Osteoblast (primary cell): ENCODE measurements at regions not wholly inside any gene's neighbourhood (a gene's known extent, or its start where the extent isn't known, plus 50 kb on each side); places are given as distances from the start of the nearest gene placed in this dataset.
A peak's percentile ranks its signal among the peaks of the same experiment; 100 is the strongest.

Source experiments
- DNase-seq: peaks from one replicate; pipeline ENCODE4 v3.0.0; 2011; ENCODE audit warnings: low spot score, mixed read lengths; ENCODE audit not compliant: insufficient read length; ENCODE audit errors: missing footprints
- H2AFZ ChIP-seq: 2 replicates; pipeline ENCODE4 v1.6.0; 2011; ENCODE audit warnings: mild to moderate bottlenecking, low read length
- H3K27ac ChIP-seq: 2 replicates; pipeline ENCODE4 v1.5.1; 2011; ENCODE audit warnings: mild to moderate bottlenecking, low read depth, low read length, moderate library complexity
- H3K27me3 ChIP-seq: 2 replicates; pipeline ENCODE4 v1.6.0; 2012; ENCODE audit warnings: mild to moderate bottlenecking, control low read depth, inconsistent platforms, low read length, moderate library complexity; ENCODE audit not compliant: insufficient read depth
- H3K36me3 ChIP-seq: 2 replicates; pipeline ENCODE4 v1.5.1; 2011; ENCODE audit warnings: mild to moderate bottlenecking, low read length, control low read depth, moderate library complexity; ENCODE audit not compliant: insufficient read depth
- H3K4me1 ChIP-seq: 2 replicates; pipeline ENCODE4 v1.5.1; 2011; ENCODE audit warnings: mild to moderate bottlenecking, low read length, control low read depth, moderate library complexity; ENCODE audit not compliant: insufficient read depth
- H3K4me2 ChIP-seq: 2 replicates; pipeline ENCODE4 v1.6.0; 2011; ENCODE audit warnings: mild to moderate bottlenecking, low read length; ENCODE audit not compliant: insufficient read depth
- H3K4me3 ChIP-seq: fragments of 200-600 bp; sonication (generic); 3 replicates; pipeline ENCODE4 v1.5.1; 2012; ENCODE audit warnings: mild to moderate bottlenecking, low read length, inconsistent platforms; ENCODE audit not compliant: insufficient read depth
- H3K79me2 ChIP-seq: 2 replicates; pipeline ENCODE4 v1.6.0; 2012; ENCODE audit warnings: mild to moderate bottlenecking, low read length, control low read depth, inconsistent platforms; ENCODE audit not compliant: insufficient read depth
- H3K9me3 ChIP-seq: 2 replicates; pipeline ENCODE4 v1.5.1; 2011; ENCODE audit warnings: low read depth, low read length, control low read depth
- H4K20me1 ChIP-seq: 2 replicates; pipeline ENCODE4 v1.6.0; 2012; ENCODE audit warnings: mild to moderate bottlenecking, low read length, control low read depth; ENCODE audit not compliant: insufficient read depth
- TF ChIP-seq, protein P1 (sequence below): IDR thresholded peaks from 2 replicates; pipeline ENCODE4 v1.5.1; 2011; ENCODE audit warnings: mild to moderate bottlenecking, low read depth, low read length, moderate library complexity; ENCODE audit errors: extremely low read depth

DNA sequence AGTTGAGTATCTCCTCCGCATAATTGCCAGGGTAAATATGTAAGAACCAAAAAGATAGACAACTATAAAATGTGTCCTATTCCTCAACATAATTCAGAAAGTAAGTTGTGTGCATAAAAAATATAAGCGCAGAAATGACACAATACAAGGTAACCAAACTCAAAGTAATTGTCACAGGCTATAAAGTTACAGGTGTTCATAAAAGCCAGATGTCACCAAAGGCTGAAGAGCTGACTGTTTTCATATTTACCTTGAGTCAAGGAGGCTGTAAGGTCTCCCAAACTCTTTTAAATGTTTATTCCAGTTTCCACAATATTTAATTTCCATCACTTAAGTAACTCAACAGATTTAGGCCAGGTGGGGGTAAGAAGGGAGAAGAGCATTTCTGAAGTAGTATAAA, 192.2 kb upstream of the MARCKS start:
- H3K4me2 ChIP-seq = no peak overlapping the region
- H3K27ac ChIP-seq = no peak overlapping the region
- DNase-seq = peak; percentile 17
- no peaks in the 10 kb centered on the region for H3K9me3 ChIP-seq
- H3K79me2 ChIP-seq = no peaks in the 10 kb centered on the region
- no peaks in the 10 kb centered on the region for H3K36me3 ChIP-seq
- no peak overlapping the region for H2AFZ ChIP-seq
- no peaks in the 10 kb centered on the region for H4K20me1 ChIP-seq
- H3K27me3 ChIP-seq = no peaks in the 10 kb centered on the region
- no peak overlapping the region for H3K4me3 ChIP-seq
- H3K4me1 ChIP-seq = no peaks in the 10 kb centered on the region
- TF ChIP-seq, protein P1, sequence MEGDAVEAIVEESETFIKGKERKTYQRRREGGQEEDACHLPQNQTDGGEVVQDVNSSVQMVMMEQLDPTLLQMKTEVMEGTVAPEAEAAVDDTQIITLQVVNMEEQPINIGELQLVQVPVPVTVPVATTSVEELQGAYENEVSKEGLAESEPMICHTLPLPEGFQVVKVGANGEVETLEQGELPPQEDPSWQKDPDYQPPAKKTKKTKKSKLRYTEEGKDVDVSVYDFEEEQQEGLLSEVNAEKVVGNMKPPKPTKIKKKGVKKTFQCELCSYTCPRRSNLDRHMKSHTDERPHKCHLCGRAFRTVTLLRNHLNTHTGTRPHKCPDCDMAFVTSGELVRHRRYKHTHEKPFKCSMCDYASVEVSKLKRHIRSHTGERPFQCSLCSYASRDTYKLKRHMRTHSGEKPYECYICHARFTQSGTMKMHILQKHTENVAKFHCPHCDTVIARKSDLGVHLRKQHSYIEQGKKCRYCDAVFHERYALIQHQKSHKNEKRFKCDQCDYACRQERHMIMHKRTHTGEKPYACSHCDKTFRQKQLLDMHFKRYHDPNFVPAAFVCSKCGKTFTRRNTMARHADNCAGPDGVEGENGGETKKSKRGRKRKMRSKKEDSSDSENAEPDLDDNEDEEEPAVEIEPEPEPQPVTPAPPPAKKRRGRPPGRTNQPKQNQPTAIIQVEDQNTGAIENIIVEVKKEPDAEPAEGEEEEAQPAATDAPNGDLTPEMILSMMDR = no peak

DNA sequence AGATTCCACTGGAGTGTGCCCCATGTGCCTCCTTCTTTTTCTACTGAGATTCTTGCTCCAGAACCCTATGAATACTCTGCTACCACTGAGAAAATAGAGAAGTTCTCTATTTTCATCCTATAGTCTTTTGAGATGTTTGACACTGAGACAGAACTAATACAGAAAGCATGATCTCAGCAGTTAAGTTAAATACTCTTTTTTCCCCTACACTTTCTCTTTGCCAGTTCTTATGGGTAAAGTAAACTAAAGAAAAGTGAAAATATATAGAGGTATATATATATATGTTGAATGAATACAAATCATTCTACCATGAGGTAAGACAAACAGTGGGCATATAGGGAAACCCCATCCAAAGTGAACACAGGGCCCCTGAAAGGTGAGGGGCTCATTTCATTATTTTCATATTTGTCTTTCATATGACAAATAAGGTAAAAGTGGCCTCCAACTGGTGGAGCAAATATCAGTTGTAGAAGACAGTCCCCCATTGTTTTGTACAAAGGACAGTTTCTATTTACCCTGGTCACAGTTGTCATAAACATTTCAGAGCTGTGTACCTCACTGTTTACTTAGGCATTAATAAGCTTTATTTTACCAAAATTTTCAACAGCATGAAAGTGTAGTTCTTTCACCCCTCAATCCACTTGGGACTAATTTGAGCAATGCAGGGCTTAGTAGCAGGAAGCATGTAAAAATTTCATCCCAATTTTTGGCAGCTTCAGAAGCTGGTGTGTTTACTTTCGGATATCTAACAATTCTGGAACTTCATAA, 188.3 kb upstream of the MARCKS start:
- TF ChIP-seq, protein P1 = no peak
- DNase-seq = no peak

DNA sequence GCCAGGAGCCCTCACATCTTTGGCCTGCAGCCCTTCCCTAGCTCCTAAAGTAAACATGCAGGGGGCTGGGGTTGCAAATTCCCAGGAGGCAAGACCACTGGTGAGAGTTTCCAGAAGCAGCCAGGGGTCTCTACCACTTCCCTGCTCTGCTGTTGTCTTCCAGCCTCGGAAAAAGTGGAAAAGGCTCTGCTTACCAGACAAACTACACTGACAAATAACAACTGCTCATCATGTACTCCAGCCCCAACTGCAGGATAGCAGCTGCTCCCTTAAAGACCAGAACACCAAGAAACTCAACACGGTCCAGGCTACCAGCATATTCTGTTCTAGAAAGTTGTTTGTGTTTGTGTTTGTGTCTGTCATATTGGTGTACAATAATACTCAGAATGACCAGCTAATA, 187.5 kb upstream of the MARCKS start:
- Histone ChIP-seq H3K4me1 (peaks cover 11% of the 10 kb centered on the region), H4K20me1 (no peaks in the 10 kb centered on the region), H3K9me3 (no peaks in the 10 kb centered on the region), H3K4me3 (no peak overlapping the region), H3K27ac (no peak overlapping the region), H3K27me3 (no peaks in the 10 kb centered on the region), H3K36me3 (no peaks in the 10 kb centered on the region), H3K4me2 (no peak overlapping the region), H3K79me2 (no peaks in the 10 kb centered on the region), H2AFZ (no peak overlapping the region)
- no peak for DNase-seq
- TF ChIP-seq, protein P1 = no peak

More for the DNA sequence above, 188.3 kb upstream of the MARCKS start:
- H3K4me3 ChIP-seq = no peak overlapping the region
- no peaks in the 10 kb centered on the region for H3K79me2 ChIP-seq
- H3K27ac ChIP-seq = no peak overlapping the region
- no peaks in the 10 kb centered on the region for H3K36me3 ChIP-seq
- no peak overlapping the region for H3K4me2 ChIP-seq
- no peak overlapping the region for H2AFZ ChIP-seq
- no peaks in the 10 kb centered on the region for H3K9me3 ChIP-seq
- H3K4me1 ChIP-seq = peaks cover 11% of the 10 kb centered on the region
- H3K27me3 ChIP-seq = no peaks in the 10 kb centered on the region
- H4K20me1 ChIP-seq = no peaks in the 10 kb centered on the region

DNA sequence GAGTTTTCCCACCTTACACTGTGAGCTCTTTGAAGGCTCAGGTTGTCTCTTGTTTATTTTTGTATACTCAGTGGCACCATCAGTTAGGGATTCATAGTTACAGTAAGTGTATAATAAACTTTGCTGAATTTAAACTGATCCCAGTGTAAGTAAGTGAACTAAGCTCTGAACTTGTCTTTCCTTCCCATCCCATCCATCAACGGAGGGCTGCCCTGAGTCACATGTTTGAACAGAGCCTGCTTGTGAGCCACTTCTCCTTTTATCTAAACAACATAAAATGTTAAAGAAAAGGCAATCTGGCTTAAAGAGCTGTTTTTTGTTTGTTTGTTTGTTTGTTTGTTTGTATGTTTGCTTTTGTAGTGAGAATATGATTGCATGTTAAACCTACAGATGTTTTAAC, 185.7 kb upstream of the MARCKS start:
- H2AFZ ChIP-seq = no peak overlapping the region
- H3K27me3 ChIP-seq = no peaks in the 10 kb centered on the region
- H3K27ac ChIP-seq = no peak overlapping the region
- TF ChIP-seq, protein P1 = no peak
- H3K4me3 ChIP-seq = no peak overlapping the region
- no peaks in the 10 kb centered on the region for H4K20me1 ChIP-seq
- no peak overlapping the region for H3K4me2 ChIP-seq
- no peaks in the 10 kb centered on the region for H3K36me3 ChIP-seq
- no peaks in the 10 kb centered on the region for H3K79me2 ChIP-seq
- no peak for DNase-seq
- H3K4me1 ChIP-seq = peaks cover 11% of the 10 kb centered on the region
- H3K9me3 ChIP-seq = no peaks in the 10 kb centered on the region
